Fibroblast of upper back skin (primary cell): ENCODE measurements at regions not wholly inside any gene's neighbourhood (a gene's known extent, or its start where the extent isn't known, plus 50 kb on each side); places are given as distances from the start of the nearest gene placed in this dataset.
A peak's percentile ranks its signal among the peaks of the same experiment; 100 is the strongest.

Source experiments
- DNase-seq: peaks from one replicate; pipeline ENCODE4 v3.0.0-alpha.2; 2013

DNA sequence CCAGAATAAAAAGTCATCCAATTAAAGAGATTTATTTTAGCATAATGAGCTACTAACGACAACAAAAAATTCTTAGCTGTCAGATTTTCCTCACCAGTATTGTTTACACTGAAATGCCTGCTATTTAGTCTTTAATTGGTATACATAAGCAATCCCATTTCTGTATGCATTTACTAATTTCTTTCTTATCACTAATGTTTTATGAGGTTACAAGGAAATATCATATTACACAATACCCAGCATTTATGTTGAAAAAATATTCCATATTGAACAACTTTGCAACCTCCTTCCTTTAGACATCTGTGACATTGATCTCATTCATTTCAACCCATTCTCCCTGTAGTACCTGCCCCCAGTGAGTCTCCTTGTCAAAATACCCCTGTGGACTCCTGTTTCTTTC, 135.4 kb downstream of the SLITRK6 start:
- DNase-seq: no peak

DNA sequence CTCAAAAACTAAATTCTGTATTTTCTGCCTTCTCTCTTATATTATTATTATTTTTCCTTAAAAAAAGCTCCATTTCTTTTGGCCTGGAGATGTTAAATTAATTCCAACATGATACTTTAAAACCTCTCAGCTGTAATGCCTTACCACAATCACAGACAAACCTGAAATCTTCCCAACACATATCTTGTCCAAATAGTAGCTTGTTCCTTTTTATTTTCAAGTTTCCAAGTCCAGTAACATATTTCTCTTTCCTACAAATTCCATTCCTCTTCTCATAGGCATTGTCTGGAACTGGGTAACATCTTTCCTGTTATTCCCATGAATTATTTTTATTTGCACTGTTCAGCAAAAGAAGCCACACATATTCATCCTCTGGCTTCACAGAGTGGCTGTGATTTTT, 137.0 kb downstream of the SLITRK6 start:
- peak; percentile 0 for DNase-seq

DNA sequence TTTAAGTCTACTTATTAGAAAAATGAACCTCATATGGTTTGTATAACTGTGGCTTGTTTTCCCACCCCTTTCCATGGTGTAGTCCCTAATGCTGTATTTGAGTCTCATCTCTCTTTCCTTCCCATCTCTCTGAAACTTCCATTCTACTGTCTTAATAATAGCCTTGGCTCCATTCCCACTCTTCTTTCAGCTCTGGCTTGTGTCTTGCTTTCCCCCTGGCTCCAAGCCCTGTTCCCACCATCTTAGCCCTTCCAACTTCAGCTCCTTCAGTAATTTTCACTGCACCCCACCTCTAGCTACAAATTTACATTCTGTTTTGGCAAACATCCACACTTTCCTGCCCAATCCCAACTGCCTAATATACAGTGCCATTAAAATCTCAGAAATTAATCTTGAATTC, 137.5 kb downstream of the SLITRK6 start:
- DNase-seq: peak; percentile 3

DNA sequence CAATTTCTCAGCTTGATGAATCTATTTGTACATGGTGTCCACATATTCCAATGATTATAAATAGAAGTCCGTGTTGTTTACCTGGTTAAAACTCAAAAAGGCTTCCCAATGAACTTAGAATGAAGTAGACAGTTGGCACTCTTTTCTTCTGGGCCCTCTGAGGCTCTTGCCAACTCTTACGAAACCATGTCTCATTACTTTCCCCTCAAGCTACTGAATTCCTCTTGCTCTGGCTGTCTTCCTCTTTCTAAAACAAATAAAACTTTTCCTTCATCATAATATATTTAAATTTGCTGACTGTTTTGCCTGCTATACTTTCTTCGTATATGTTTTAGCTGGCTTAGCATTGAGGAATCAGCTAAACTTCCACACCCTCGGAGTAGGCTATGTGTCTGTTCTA, 139.7 kb downstream of the SLITRK6 start:
- peak; percentile 18 for DNase-seq

DNA sequence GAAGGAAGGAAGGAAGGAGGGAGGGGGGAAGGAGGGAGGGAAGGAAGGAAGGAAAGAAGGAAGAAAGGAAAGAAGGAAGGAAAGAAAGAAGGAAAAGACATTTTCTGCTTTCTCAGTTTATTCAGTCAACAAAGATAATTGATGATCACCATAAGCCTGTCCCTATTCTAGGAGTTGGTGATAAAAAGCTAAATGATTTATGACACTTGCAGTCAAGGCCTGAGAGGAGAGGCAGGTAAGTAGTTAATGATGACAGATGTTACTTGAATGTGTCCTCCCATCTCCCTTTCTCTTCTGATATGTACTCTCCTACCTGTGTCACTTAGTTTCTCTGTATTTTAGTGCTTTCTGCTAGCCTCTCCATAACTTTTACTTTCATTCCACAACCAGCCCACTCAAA, 141.3 kb downstream of the SLITRK6 start:
- no peak for DNase-seq

DNA sequence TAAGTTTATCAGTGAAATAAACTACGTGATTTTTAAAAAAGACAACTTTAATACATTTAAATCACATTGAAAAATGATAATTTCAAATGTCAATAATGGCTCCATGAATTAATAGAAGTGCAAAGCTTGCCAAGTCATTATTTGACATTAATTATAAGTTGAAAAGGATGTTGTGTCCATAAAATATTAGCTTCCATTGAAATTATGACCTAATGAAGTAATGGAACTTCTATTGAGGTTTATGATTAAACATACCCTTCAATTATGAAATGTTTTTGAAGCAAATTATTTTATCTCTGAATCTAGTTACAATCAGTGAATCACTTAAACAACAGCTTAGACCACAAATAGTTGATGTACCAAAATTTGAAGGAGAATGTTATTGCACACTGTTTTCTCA, 144.2 kb downstream of the SLITRK6 start:
- DNase-seq: no peak

DNA sequence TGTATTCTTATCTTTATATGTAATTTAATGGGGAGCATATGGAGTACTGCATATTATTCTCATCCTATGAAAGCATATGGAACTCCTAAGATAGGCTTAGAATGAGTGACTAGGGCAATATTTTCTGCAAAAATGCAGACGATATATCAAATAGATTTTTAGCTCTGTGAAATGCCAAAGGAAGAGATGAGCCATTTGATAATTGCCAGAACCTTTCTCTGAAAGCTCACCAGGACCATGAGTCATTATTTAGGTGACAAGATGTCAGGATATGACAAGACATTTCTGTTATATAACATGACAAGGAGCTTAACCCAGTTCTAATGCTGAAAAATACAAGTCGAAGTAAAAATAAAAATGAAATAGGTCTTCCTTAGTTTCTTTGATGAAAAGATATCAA, 145.0 kb downstream of the SLITRK6 start:
- DNase-seq: no peak

DNA sequence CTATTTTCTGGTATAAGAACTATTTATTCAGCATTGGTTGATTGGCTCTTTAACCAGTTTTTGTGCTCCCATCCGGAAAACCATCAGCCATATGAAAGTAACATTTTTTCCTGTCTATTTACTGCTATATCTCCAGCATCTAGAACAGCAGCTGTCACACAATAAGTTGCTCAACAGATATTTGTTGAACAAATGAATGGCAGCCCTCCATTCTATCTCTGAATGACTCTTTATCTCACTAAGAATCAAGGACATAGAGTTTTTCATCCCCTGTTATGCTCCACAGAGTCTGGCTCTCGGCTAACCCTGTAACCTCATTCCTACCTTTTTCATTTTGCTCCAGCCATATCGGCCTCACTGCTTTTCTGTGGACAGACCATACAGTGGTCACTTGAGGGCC, 145.5 kb downstream of the SLITRK6 start:
- DNase-seq: no peak

DNA sequence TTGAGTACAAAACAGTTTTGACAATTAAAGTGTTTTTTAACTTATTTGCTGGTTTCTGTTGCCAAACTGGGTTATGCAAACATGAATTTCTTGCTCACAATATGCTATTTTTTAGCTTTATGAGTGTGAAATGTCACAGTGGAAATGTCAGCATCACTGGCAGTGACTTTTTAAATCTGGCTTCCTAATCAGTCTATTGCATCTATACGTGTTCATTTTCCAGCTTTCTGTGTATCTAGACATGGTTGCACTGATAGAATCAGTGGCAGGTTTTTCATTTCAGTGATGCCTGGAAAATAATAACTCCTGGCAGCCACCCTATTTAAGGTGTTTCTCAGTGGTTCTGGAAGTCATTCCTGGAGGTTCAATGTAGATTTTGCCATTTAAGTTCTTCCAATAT, 146.7 kb downstream of the SLITRK6 start:
- DNase-seq: no peak

DNA sequence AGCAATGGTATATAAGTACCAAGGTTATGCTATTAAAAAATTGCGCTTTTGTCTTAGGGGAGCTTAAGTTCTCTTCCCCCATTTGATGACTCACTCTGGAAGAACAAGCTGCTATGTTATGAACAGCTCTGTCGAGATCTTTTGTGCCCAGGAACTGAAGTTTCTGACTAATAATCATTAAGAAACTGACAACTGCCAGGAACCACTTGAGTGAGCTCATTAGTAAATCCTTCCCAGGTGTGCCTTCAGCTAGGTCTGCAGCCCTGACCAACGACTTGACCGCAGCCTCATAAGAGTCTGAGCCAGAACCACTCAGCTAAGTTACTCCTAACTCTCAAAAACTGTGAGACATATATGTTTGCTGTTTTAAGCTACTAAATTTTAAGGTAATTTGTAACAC, 147.8 kb downstream of the SLITRK6 start:
- DNase-seq: no peak

DNA sequence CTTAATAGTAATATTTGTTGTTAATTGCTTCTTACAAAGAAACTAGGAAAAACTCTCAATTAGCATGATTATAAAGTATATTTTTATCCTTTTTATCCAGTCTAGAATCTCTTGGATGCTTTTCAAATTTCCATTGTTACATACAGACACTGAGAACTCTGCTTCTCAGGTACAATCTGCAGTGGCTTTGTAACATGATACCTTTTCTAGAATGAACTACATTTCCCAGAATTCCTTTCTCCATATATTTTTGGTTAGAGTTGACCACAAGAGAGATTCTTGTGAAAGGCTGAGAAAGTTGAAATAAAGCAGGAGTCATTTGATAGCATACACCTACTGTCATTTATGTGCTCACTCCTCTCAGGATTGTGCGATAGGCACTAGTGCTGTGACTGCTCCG, 148.6 kb downstream of the SLITRK6 start:
- DNase-seq: no peak

DNA sequence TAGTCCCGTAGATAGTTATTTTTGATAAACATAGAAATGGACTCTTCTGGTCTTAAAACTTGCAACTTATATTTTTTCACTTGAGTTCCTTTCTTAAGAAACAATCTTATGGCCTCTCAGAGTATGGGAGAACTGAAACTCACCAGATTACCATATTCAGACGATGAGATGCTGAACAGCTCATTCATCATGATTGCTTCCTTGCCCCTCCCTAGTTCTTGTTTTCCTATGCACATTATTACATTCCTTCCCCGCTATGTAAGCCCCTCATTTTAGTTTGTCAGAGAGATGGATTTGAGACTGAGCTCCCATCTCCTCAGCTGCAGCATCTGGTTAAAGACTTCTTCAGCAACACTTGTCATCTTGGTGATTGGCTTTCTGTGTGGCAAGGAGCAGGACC, 158.5 kb downstream of the SLITRK6 start:
- peak; percentile 10 for DNase-seq

DNA sequence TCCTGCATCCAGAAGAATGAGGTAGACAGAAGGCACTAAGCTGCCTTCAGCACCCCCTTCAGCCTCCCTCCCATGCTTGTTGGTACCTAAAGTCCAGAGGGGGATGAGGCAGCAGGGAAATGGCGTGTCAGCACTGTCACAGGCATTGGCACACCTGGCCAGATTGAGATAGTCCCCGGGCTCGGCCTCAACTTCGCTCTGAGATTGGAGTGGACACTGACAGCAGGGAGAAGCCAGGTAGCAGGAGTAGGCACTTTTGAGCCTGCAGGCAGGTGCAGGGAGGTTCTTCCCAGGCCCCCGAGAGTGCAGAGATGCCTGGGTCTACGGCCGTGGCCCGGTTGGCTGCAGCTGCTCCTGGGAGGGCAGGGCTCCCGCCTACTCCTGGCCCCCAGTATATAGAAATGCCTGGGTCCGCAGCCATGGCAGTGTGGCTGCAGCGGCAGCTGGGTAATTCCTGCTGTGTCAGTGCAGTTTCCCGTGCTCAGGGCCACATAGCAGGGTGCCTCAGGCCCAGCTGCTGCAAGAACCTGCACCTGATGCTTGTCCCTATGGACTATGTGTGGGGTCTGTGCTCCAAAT, 160.3 kb downstream of the SLITRK6 start:
- DNase-seq: no peak

DNA sequence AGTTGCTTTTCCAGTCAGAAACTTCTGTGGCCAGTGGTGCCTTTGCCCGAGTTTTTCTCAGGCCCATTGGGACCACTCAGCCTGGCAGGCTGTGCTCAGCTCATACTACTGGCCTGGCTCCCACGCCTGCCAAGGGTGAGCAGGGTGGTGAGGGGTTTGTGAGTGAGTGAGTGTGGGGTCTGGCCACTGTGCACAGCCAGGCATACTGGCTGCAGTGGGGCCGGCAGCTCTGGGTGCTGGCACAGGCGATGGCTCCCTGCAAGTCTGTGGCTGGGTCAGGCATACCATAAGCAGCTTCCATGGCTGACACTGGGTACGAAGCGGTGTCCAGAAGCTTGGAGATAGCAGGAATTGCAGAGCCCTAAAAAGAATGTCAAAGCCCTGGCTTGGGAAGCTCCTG, 161.0 kb downstream of the SLITRK6 start:
- DNase-seq: no peak

DNA sequence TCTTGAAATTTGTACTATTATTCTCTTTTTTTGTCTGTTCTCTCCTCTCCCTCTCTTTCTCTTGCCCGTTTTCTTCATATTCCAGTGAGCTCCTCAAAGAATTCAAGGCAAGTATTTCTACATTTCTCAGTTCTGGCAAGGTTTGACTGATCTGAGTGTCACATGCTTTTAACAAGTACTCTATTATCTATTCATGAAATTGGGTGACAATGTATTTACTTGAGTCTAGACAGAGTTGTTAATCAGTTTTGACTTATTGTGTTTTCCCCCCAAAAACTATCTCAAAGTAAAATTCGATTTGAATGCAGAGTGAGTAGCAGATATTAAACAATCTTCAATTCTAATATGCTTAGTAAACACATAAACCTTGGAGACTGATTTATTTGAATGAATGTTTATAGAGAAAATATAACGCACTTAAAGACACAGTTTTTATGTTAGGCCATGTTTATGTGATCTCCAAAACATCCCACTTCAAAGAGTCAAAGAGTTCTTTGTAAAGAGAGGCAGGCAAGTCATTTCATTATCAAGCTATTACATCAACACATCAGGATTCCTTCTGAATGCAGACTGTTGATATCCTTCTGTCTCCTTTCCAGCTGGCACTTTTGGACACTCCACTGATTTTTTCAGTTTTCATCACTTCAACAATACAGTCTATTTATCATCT, 166.6 kb downstream of the SLITRK6 start:
- DNase-seq: peak; percentile 15

DNA sequence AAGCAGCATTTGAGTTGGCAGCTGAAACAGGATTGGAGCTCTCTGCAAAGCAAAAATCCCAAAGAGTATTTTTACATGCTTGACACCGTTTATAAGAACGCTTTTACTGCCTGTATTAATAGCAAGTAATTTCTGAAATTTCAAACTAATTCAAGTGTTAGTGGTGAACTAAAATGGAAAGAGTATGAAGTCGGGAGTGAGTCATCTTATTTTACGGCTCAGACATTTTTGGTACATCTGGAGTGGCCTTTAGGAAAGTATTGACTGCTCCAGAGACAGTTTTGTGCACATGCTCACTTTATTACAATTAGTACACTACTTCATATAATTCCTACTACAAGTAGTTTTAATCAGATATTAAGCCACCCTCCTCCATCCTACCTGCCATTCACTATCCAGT, 167.4 kb downstream of the SLITRK6 start:
- DNase-seq: peak; percentile 9

DNA sequence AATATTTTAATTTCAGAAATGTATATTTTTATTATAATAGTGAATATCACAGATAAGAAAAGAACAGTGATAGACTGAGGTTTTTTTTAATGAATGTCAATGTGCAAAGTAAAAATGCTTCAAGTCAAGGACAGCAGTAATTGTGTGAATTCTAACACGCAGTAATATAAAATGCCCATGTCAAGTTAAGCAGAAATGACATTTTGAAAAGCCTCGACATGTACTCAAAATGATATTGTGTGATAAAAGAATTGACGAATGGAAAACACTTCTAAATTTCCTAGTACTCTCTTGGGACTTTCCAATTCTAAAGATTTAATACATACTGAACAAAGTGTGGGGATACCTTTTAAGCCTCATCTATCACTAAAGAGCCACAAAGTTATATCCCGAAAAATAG, 172.6 kb downstream of the SLITRK6 start:
- DNase-seq: no peak

DNA sequence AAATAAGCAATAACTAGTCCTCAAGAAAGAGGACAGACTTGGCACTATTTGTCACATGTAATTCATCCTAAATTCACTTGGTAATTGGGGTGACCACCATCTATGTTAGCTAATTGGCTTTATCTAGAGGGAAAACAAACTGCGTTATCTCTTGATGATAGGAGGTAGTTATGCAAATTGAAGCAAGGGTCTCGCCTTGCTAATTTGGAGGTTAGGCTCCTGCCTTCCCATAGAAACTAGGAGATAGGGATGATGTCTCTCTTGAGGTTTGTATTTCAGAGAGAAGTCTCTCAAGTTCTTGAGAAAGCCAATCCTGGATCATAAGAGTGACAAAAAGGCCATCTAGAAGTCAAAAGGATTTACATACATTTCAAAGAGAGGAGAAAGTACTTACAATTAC, 179.9 kb downstream of the SLITRK6 start:
- no peak for DNase-seq

DNA sequence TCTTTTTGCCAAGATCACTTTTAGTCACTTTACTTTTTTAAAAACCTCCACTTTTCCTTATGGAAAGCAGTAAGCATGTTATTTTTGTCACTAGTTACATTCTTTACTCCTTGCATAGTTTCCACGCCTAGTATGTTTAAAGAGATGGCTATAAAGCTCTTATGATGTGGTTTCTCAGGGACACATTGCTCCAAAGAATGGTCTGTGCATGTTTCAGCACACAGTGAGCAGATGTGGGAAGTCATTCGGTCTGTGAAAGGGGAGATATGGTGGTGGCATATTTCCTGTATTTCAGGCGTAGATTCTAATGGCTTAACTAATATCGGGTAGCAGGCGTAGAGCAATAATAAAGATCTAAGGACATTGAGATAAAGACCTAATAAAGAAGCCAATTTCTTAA, 180.7 kb downstream of the SLITRK6 start:
- DNase-seq: no peak

DNA sequence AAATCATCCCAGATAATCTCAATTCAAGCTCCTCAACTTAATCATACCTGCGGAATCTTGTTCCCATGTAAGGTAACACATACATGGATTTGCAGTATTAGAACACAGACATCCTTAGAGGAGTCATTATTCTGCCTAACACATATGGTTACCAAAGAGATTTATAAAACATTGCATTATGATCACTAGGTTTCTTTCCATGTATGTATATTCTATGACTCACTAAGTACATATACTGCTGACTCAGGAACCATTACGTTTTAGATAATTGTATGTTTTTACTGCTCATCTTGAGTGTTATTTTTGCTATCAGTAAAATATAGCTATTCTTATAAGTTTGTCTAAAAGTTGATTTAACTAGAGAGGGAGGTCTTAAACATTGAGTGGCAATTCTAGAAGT, 182.9 kb downstream of the SLITRK6 start:
- no peak for DNase-seq

DNA sequence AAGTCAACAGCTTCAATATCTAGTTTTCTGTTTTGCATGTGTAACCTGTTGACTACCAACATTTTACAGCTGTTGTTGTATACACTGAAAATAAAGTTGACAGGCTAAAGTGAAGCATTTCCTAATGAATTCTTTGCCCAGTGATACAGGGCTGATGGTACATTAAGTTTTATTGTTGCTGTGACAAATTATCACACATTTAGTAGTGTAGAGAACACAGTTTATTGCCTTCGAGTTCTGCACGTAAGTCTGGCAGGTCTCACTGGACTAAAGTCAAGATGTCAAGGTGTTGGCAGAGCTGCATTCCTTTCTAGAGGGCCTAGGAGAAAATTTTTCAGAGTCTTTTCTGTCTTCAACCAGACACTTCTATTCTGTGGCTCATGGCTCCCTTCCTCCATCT, 184.2 kb downstream of the SLITRK6 start:
- no peak for DNase-seq

DNA sequence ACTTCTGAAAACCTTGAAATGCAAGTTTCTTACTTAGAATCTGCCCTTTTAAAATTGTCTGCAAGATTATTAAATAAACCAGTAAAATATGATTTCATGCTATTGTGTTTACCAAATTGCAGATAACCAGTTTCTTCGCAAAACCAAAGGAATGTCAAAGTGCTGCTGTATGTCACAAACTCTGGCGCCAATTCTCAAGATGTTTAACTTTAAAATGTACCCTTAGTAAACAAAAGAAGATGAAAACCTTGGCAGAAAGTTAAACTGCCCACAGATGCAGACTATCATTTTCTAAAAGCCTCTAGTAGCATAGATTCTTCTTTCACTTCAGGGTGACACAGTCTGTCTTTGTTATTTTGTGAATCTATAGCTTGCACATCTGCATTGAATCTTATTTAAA, 189.2 kb downstream of the SLITRK6 start:
- DNase-seq: no peak

DNA sequence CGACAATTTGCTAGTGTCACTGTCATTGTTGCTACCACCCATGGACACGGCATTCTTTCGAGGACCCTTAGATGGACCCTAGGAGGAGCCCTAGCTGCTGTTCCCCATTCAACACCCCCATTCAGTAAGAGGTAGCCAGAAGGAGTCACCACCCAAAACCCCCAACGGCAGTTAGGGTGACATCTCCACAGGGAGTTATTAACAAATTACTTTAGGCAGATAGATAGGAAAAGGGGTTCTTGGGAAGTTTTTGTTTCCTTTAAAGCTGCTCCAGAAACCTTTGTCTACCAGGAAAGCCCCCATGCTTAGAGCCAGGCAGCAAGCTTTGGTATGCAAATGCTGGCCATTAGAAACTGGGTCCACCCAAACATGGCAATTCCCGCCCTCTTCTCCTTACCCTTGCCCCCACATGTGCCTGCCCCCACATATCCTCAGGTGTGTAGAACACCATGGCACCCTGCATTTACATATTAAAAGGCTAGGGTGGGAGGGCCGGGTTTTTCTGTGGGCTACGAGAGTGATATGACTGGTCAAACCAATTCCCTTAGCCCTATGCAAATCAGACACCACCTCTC, 190.9 kb downstream of the SLITRK6 start:
- DNase-seq: no peak

DNA sequence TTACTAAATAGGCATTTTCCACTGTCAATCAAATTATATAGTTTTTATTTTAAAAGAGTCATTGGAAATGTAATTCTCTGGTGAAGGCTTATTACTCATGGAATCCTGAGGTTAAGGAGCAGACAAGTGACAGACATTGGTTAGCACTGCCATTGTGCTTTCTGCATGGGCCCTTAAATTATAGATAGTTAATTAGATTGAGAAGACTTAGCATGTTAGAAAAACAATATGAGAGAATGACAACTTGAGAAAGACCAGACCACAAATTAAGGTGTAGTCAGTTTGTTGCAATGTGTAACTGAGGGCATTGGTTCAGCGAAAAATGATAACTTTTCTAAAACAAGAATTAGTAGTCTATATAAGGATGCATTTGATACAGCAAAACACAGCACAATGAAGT, 195.5 kb downstream of the SLITRK6 start:
- DNase-seq: no peak

DNA sequence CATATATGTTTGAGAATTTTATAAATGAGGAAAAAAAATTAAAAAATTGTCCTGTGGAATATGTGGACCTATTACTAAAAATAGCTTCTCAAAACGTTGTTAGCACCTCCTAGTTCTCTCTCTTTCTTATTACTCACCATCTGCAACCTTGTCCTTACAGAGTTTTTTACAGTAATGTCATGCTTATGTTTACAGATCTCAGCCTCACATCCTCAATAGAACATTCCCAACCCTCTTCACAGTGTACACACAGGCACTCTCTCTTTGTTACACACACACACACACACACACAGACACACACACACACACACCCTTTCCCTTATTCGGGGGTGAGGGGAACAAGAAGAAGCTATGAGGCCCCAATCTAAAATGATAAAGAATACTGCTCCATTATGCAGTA, 197.7 kb downstream of the SLITRK6 start:
- DNase-seq: no peak
